HCT116 (cell line): ENCODE measurements at regions not wholly inside any gene's neighbourhood (a gene's known extent, or its start where the extent isn't known, plus 50 kb on each side); places are given as distances from the start of the nearest gene placed in this dataset.

ENCODE experiments used
- ATAC-seq: fragments of 200-7000 bp; cut with Tn5 transposase; 2 replicates; pipeline ENCODE4 v1.9.1; 2020; ENCODE audit warnings: mild to moderate bottlenecking, moderate library complexity
- BruUV-seq: library from RNA; stranded (reverse); fragments of 400-500 nt; replicated peaks from 2 replicates; lab custom pipeline; 2021; lab: Mats Ljungman, UMichigan
- CTCF ChIA-PET: fragments of 300-600 bp; sonication (Branson Sonifier 250); formaldehyde crosslinking; loops from one replicate; lab custom pipeline; 2021; ENCODE audit warnings: antibody characterized with exemption; lab: Charles Lee
- POLR2A ChIA-PET: fragments of 300-600, 350-600 bp; sonication (Branson Sonifier 250); formaldehyde crosslinking; loops from one replicate; lab custom pipeline; 2021; ENCODE audit warnings: antibody characterized with exemption; lab: Charles Lee
- RAD21 ChIA-PET, 2 experiments: fragments of 300-600 bp; sonication (Branson Sonifier 250); formaldehyde crosslinking; loops; one replicate each; lab custom pipeline; 2023; ENCODE audit warnings: low total read pairs in 2 of 2; ENCODE audit not compliant: uncharacterized antibody in 2 of 2, unreplicated experiment in 2 of 2, low non-redundant PET in 1 of 2; lab: Charles Lee
- DNase-seq: peaks from one replicate; pipeline ENCODE4 v3.0.0-alpha.2; 2010; ENCODE audit warnings: low read depth, low spot score
- H2AFZ ChIP-seq: fragments of 200-600 bp; shearing (Covaris generic), sonication (generic); 2 replicates; pipeline ENCODE4 v1.6.1; 2017; ENCODE audit warnings: low read depth, mixed run types, mixed read lengths, antibody characterized with exemption, low read length; ENCODE audit not compliant: poor library complexity, severe bottlenecking
- H3K27ac ChIP-seq: 2 replicates; pipeline ENCODE4 v1.5.1; 2012; ENCODE audit warnings: low read depth, low read length
- H3K27me3 ChIP-seq: fragments of 200-600 bp; sonication (generic); 2 replicates; pipeline ENCODE4 v1.6.1; 2016; ENCODE audit warnings: mixed run types, low read length, mixed read lengths; ENCODE audit not compliant: insufficient read depth
- H3K36me3 ChIP-seq, 2 experiments: fragments of 200-500 bp in 1 of 2; fragments of 200-600 bp in 1 of 2; sonication (Bioruptor generic) in 1 of 2; sonication (generic) in 1 of 2; 2 replicates each; pipeline versions ENCODE4 v1.5.1 to v1.6.1; 2014 to 2016; ENCODE audit warnings: low read length in 2 of 2, inconsistent platforms in 1 of 2, mixed read lengths in 1 of 2, mixed run types in 1 of 2; ENCODE audit not compliant: insufficient read depth in 2 of 2, control insufficient read depth in 1 of 2
- H3K4me1 ChIP-seq, 2 experiments: fragments of 200-600 bp in 1 of 2; sonication (generic) in 1 of 2; 2 replicates each; pipeline versions ENCODE4 v1.5.1 to v1.6.1; 2012 to 2017; ENCODE audit warnings: low read length in 2 of 2, inconsistent platforms in 1 of 2, mild to moderate bottlenecking in 1 of 2, mixed read lengths in 1 of 2, mixed run types in 1 of 2, moderate library complexity in 1 of 2; ENCODE audit not compliant: insufficient read depth in 2 of 2, control insufficient read depth in 1 of 2
- H3K4me2 ChIP-seq: fragments of 200-600 bp; sonication (generic); 2 replicates; pipeline ENCODE4 v1.6.1; 2017; ENCODE audit warnings: mixed run types, low read length, mixed read lengths
- H3K4me3 ChIP-seq, 2 experiments: fragments of 200-600 bp in 1 of 2; sonication (generic) in 1 of 2; replicated peaks in 1 of 2; 2 replicates each; pipeline ENCODE4 v1.5.1; 2011 to 2016; ENCODE audit warnings: low read length in 2 of 2, control low read depth in 1 of 2, low read depth in 1 of 2, mild to moderate bottlenecking in 1 of 2, mixed read lengths in 1 of 2, mixed run types in 1 of 2
- H3K79me2 ChIP-seq: fragments of 200-600 bp; sonication (generic); 2 replicates; pipeline ENCODE4 v1.6.1; 2017; ENCODE audit warnings: mild to moderate bottlenecking, mixed run types, low read length, moderate library complexity, mixed read lengths; ENCODE audit not compliant: insufficient read depth
- H3K9ac ChIP-seq: fragments of 200-600 bp; sonication (generic); 2 replicates; pipeline ENCODE4 v1.6.1; 2016; ENCODE audit warnings: low read length, mixed read lengths
- H3K9me2 ChIP-seq: fragments of 200-600 bp; sonication (generic), shearing (Covaris generic); 2 replicates; pipeline ENCODE4 v1.6.1; 2017; ENCODE audit warnings: mixed run types, mild to moderate bottlenecking, moderate library complexity; ENCODE audit not compliant: insufficient read depth
- H3K9me3 ChIP-seq, 2 experiments: fragments of 200-500 bp in 1 of 2; fragments of 200-600 bp in 1 of 2; sonication (Bioruptor generic) in 1 of 2; sonication (generic) in 1 of 2; 2 replicates each; pipeline ENCODE4 v1.6.1; 2014 to 2017; ENCODE audit warnings: low read length in 2 of 2, mixed read lengths in 2 of 2, inconsistent platforms in 1 of 2, low read depth in 1 of 2, mild to moderate bottlenecking in 1 of 2, mixed run types in 1 of 2, moderate library complexity in 1 of 2; ENCODE audit not compliant: control insufficient read depth in 1 of 2, insufficient read depth in 1 of 2
- H4K20me1 ChIP-seq: fragments of 200-600 bp; sonication (generic), shearing (Covaris generic); 2 replicates; pipeline ENCODE4 v1.6.1; 2017; ENCODE audit warnings: mixed run types, mild to moderate bottlenecking, moderate library complexity; ENCODE audit not compliant: insufficient read depth
- CBX3 ChIP-seq: IDR thresholded peaks from 2 replicates; pipeline ENCODE4 v1.6.1; 2012; ENCODE audit warnings: low read depth
- CEBPB ChIP-seq: IDR thresholded peaks from 2 replicates; pipeline ENCODE4 v1.6.1; 2012; ENCODE audit warnings: low read depth
- EGR1 ChIP-seq: IDR thresholded peaks from 2 replicates; pipeline ENCODE4 v1.6.1; 2012; ENCODE audit warnings: low read depth
- ELF1 ChIP-seq: IDR thresholded peaks from 2 replicates; pipeline ENCODE4 v1.6.1; 2012; ENCODE audit warnings: low read depth, borderline replicate concordance
- EZH2 ChIP-seq: fragments of 200-600 bp; sonication (generic); IDR thresholded peaks from 2 replicates; pipeline ENCODE4 v1.6.1; 2017; ENCODE audit warnings: antibody characterized with exemption, mixed run types
- EZH2phosphoT487 ChIP-seq: fragments of 200-600 bp; IDR thresholded peaks from 2 replicates; pipeline ENCODE4 v1.6.1; 2018; ENCODE audit warnings: antibody characterized with exemption, borderline replicate concordance
- FOSL1 ChIP-seq: IDR thresholded peaks from 2 replicates; pipeline ENCODE4 v1.6.1; 2012; ENCODE audit warnings: low read depth
- JUND ChIP-seq: IDR thresholded peaks from 2 replicates; pipeline ENCODE4 v1.6.1; 2012
- POLR2A ChIP-seq: IDR thresholded peaks from 2 replicates; pipeline ENCODE4 v1.7.0; 2011; ENCODE audit warnings: borderline replicate concordance; ENCODE audit not compliant: insufficient read depth, insufficient read length; ENCODE audit errors: extremely low read depth
- POLR2AphosphoS5 ChIP-seq: IDR thresholded peaks from 2 replicates; pipeline ENCODE4 v1.6.1; 2011; ENCODE audit warnings: mild to moderate bottlenecking, low read depth, low read length, moderate library complexity
- RAD21 ChIP-seq: IDR thresholded peaks from 2 replicates; pipeline ENCODE4 v1.6.1; 2012; ENCODE audit warnings: low read depth, mild to moderate bottlenecking
- SIN3A ChIP-seq: IDR thresholded peaks from 2 replicates; pipeline ENCODE4 v1.6.1; 2012; ENCODE audit warnings: low read depth
- SP1 ChIP-seq: IDR thresholded peaks from 2 replicates; pipeline ENCODE4 v1.6.1; 2012; ENCODE audit warnings: low read depth
- SRF ChIP-seq: IDR thresholded peaks from 2 replicates; pipeline ENCODE4 v1.6.1; 2012; ENCODE audit warnings: low read depth
- YY1 ChIP-seq: IDR thresholded peaks from 2 replicates; pipeline ENCODE4 v1.6.1; 2011; ENCODE audit warnings: low read length, low read depth, moderate library complexity, mild to moderate bottlenecking; ENCODE audit not compliant: insufficient replicate concordance; ENCODE audit errors: extremely low read depth
- ZFX ChIP-seq: fragments of 450-650 bp; IDR thresholded peaks from 2 replicates; pipeline ENCODE4 v1.6.1; 2017
- ZNF274 ChIP-seq: fragments of 200-500 bp; sonication (Bioruptor generic); IDR thresholded peaks from 2 replicates; pipeline ENCODE4 v1.6.1; 2014; ENCODE audit warnings: mild to moderate bottlenecking, low read depth, low read length, inconsistent platforms
- intact Hi-C: fragments of 100-400 bp; cut with micrococcal nuclease; formaldehyde crosslinking; loops from 2 replicates; pipeline ENCODE4 v1.10.0; 2022
- TF ChIP-seq, protein P1 (sequence below), 3 experiments: fragments of 200-600 bp in 1 of 3; sonication (generic) in 1 of 3; IDR thresholded peaks in 2 of 3; conservative IDR thresholded peaks in 1 of 3; 2 replicates each; pipeline ENCODE4 v1.5.1; 2012 to 2017; ENCODE audit warnings: low read depth in 2 of 3, low read length in 2 of 3, antibody characterized with exemption in 1 of 3, borderline replicate concordance in 1 of 3, control low read depth in 1 of 3, mild to moderate bottlenecking in 1 of 3, mixed read lengths in 1 of 3, mixed run types in 1 of 3, moderate library complexity in 1 of 3; ENCODE audit not compliant: insufficient read depth in 1 of 3
- TF ChIP-seq, protein P2 (sequence below): IDR thresholded peaks from 2 replicates; pipeline ENCODE4 v1.6.1; 2011; ENCODE audit warnings: mild to moderate bottlenecking, low read length, moderate library complexity; ENCODE audit not compliant: insufficient replicate concordance; ENCODE audit errors: extremely low read depth

DNA sequence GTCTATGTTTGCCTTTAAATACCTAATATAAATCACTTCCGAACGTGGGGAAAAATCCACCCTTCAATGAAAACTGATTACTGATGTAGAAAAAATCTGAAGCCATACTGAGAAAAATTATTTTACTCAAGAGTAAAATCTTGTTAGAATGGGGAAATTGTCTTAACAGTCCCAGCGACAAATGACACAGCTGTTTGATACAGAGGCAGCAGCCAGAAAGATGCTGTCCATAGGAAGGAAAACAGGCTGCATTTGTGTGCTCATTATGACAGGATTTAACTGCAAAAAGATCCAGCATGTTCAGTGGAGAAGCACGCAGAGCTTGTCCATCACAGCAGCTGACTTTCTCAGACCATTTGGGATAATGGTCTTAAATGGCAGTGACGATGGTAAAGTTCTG, 443.0 kb downstream of the TFAP2B start:
- H3K9me2 ChIP-seq = no peaks in the 10 kb centered on the region
- BruUV-seq = no TSS peak
- TF ChIP-seq ELF1 (no peak), ZNF274 (no peak), EZH2 (no peak), RAD21 (no peak), FOSL1 (no peak), SRF (no peak), SP1 (no peak), POLR2A (no peak), SIN3A (no peak), EZH2phosphoT487 (no peak)
- TF ChIP-seq, protein P1, sequence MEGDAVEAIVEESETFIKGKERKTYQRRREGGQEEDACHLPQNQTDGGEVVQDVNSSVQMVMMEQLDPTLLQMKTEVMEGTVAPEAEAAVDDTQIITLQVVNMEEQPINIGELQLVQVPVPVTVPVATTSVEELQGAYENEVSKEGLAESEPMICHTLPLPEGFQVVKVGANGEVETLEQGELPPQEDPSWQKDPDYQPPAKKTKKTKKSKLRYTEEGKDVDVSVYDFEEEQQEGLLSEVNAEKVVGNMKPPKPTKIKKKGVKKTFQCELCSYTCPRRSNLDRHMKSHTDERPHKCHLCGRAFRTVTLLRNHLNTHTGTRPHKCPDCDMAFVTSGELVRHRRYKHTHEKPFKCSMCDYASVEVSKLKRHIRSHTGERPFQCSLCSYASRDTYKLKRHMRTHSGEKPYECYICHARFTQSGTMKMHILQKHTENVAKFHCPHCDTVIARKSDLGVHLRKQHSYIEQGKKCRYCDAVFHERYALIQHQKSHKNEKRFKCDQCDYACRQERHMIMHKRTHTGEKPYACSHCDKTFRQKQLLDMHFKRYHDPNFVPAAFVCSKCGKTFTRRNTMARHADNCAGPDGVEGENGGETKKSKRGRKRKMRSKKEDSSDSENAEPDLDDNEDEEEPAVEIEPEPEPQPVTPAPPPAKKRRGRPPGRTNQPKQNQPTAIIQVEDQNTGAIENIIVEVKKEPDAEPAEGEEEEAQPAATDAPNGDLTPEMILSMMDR (IDR thresholded peaks at IDR 0.05 in 2 of 3, conservative IDR thresholded peaks at IDR 0.05 in 1 of 3; ENCODE audit: borderline replicate concordance in 1 of 3, insufficient read depth in 1 of 3, low read depth in 2 of 3, low read length in 2 of 3) = no peak
- peaks cover 4 to 20% of the 10 kb centered on the region in 2 experiments; a peak in 2 of 4 replicates for H3K9me3 ChIP-seq
- ChIA-PET POLR2A (no interaction called here), CTCF (no interaction called here), RAD21 (no interaction called here)
- no peak overlapping the region for H3K9ac ChIP-seq
- H3K27ac ChIP-seq = no peak overlapping the region
- H2AFZ ChIP-seq = no peak overlapping the region
- no peak overlapping the region for H3K4me3 ChIP-seq
- no peaks in the 10 kb centered on the region for H4K20me1 ChIP-seq
- H3K27me3 ChIP-seq = no peaks in the 10 kb centered on the region
- no peaks in the 10 kb centered on the region for H3K79me2 ChIP-seq
- no peak overlapping the region for H3K4me2 ChIP-seq
- H3K4me1 ChIP-seq = no peaks in the 10 kb centered on the region
- ATAC-seq (no peak), DNase-seq (no peak)
- intact Hi-C loops = no loop called here
- no peaks in the 10 kb centered on the region for H3K36me3 ChIP-seq

DNA sequence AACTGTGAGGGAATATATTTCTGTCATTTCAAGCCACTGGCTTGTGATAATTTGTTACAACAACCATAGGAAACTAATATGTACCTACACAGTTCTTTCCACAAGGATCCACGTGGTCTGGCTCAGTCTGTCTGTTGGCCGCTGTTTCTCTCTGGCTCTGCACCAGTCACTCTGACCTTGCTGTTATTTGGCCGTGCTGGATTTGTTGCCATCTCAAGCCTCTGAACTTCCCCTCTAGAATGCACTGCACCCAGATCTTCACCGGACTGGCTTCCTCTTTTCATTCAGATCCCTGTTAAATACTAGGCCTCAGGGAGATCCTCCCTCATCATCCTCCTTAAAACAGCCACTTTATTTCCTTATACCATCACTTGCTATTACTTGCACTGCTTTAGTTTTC, 446.8 kb downstream of the TFAP2B start:
- Histone ChIP-seq H3K9me2 (no peaks in the 10 kb centered on the region), H3K27ac (no peak overlapping the region), H3K36me3 (no peaks in the 10 kb centered on the region), H3K27me3 (no peaks in the 10 kb centered on the region), H3K79me2 (no peaks in the 10 kb centered on the region), H3K4me1 (no peaks in the 10 kb centered on the region), H4K20me1 (no peaks in the 10 kb centered on the region), H2AFZ (no peak overlapping the region), H3K4me2 (no peak overlapping the region), H3K9me3 (peaks cover 7 to 19% of the 10 kb centered on the region in 2 experiments; a peak in 2 of 4 replicates), H3K4me3 (no peak overlapping the region), H3K9ac (no peak overlapping the region)
- ChIA-PET CTCF (no interaction called here), POLR2A (no interaction called here), RAD21 (no interaction called here)
- no TSS peak for BruUV-seq
- DNase-seq = no peak
- intact Hi-C loops = no loop called here
- ATAC-seq = no peak
- no peak for TF ChIP-seq YY1
- TF ChIP-seq, protein P2, sequence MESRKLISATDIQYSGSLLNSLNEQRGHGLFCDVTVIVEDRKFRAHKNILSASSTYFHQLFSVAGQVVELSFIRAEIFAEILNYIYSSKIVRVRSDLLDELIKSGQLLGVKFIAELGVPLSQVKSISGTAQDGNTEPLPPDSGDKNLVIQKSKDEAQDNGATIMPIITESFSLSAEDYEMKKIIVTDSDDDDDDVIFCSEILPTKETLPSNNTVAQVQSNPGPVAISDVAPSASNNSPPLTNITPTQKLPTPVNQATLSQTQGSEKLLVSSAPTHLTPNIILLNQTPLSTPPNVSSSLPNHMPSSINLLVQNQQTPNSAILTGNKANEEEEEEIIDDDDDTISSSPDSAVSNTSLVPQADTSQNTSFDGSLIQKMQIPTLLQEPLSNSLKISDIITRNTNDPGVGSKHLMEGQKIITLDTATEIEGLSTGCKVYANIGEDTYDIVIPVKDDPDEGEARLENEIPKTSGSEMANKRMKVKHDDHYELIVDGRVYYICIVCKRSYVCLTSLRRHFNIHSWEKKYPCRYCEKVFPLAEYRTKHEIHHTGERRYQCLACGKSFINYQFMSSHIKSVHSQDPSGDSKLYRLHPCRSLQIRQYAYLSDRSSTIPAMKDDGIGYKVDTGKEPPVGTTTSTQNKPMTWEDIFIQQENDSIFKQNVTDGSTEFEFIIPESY = no peak
- TF ChIP-seq POLR2AphosphoS5 = no peak
- TF ChIP-seq POLR2A = no peak
- TF ChIP-seq CBX3 = no peak
- TF ChIP-seq RAD21 = no peak
- TF ChIP-seq ELF1 = no peak
- TF ChIP-seq EZH2 = no peak
- TF ChIP-seq SP1 = no peak
- TF ChIP-seq EGR1 = no peak
- no peak for TF ChIP-seq EZH2phosphoT487
- no peak for TF ChIP-seq ZFX
- TF ChIP-seq CEBPB = no peak
- TF ChIP-seq SIN3A = no peak
- TF ChIP-seq JUND = no peak
- TF ChIP-seq FOSL1 = no peak
